Keratinocyte (primary cell): ENCODE measurements at regions not wholly inside any gene's neighbourhood (a gene's known extent, or its start where the extent isn't known, plus 50 kb on each side); places are given as distances from the start of the nearest gene placed in this dataset.

ENCODE experiments used
- EZH2 ChIP-seq: IDR thresholded peaks from one replicate; pipeline ENCODE4 v1.6.1; 2012; ENCODE audit warnings: inconsistent platforms, mild to moderate bottlenecking, low read length, moderate library complexity
- TF ChIP-seq, protein P1 (sequence below), 3 experiments: IDR thresholded peaks in 1 of 3; conservative IDR thresholded peaks in 1 of 3; optimal IDR thresholded peaks in 1 of 3; 2 replicates in 2 of 3; 3 replicates in 1 of 3; pipeline versions ENCODE3 to v1.5.1; 2011; ENCODE audit warnings: low read length in 3 of 3, mild to moderate bottlenecking in 3 of 3, moderate library complexity in 2 of 3, control low read depth in 1 of 3, inconsistent platforms in 1 of 3; ENCODE audit not compliant: insufficient read depth in 2 of 3; ENCODE audit errors: extremely low read depth in 1 of 3

DNA sequence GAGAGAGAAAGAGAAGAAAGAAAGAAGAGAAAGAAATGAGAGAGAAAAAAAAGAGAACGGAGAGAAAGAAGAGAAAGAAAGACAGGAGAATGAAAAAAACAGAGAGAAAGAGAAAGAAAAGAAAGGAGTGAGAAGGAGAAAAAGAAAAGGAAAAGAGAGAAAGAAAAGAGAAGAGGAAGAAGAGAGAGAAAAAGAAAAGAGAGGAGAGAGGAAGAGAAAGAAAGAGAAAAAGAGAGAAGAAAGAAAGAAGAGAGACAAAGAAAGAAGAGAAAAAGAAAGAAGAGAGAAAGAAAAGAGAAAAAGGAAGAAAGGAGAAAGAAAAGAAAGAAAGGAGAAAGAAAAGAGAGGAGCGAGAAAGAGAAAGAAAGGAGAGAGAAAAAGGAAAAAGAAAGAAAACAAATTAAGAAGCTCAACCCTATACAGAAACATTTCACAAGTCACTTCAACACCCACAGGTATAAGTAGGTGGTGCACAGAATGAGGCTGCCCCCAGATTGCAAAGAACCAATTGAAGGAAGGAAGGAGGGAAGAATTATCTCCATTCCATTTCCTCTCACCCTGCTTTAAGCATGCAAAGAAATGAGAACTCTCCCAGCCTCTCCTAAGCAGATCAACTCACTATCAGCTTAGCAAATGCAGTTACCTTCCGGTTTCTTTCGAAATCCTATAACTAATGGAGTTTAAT lies 98.8 kb upstream of the CACNA1A start:
- TF ChIP-seq, protein P1, sequence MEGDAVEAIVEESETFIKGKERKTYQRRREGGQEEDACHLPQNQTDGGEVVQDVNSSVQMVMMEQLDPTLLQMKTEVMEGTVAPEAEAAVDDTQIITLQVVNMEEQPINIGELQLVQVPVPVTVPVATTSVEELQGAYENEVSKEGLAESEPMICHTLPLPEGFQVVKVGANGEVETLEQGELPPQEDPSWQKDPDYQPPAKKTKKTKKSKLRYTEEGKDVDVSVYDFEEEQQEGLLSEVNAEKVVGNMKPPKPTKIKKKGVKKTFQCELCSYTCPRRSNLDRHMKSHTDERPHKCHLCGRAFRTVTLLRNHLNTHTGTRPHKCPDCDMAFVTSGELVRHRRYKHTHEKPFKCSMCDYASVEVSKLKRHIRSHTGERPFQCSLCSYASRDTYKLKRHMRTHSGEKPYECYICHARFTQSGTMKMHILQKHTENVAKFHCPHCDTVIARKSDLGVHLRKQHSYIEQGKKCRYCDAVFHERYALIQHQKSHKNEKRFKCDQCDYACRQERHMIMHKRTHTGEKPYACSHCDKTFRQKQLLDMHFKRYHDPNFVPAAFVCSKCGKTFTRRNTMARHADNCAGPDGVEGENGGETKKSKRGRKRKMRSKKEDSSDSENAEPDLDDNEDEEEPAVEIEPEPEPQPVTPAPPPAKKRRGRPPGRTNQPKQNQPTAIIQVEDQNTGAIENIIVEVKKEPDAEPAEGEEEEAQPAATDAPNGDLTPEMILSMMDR (optimal IDR thresholded peaks at IDR 0.05 in 1 of 3, IDR thresholded peaks at IDR 0.05 in 1 of 3, conservative IDR thresholded peaks at IDR 0.05 in 1 of 3; ENCODE audit: extremely low read depth in 1 of 3, insufficient read depth in 2 of 3, low read length in 3 of 3) = no peak
- TF ChIP-seq EZH2 = no peak
